ENCODE measurements at regions not wholly inside any gene's neighbourhood (a gene's known extent, or its start where the extent isn't known, plus 50 kb on each side); places are given as distances from the start of the nearest gene placed in this dataset.
"Not testable (repeated sequence)": the region's sequence is repeated elsewhere in the genome, so short reads cannot be mapped to it uniquely, and the experiment has no call there.

DNA sequence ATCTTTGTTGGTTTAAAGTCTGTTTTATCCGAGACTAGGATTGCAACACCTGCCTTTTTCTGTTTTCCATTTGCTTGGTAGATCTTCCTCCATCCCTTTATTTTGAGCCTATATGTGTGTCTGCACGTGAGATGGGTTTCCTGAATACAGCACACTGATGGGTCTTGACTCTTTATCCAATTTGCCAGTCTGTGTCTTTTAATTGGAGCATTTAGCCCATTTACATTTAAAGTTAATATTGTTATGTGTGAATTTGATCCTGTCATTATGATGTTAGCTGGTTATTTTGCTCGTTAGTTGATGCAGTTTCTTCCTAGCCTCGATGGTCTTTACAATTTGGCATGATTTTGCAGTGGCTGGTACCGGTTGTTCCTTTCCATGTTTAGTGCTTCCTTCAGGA is 149.4 kb upstream of the MRPS22 start:
- H3K36me3 ChIP-seq (replicated peaks; ENCODE audit: control insufficient read depth, insufficient read depth, low read length); H3K4me3 ChIP-seq (ENCODE audit: insufficient read depth, low read depth, low read length); H3K27me3 ChIP-seq (ENCODE audit: control insufficient read depth, insufficient read depth, low read length); DNase-seq: not testable (repeated sequence)

DNA sequence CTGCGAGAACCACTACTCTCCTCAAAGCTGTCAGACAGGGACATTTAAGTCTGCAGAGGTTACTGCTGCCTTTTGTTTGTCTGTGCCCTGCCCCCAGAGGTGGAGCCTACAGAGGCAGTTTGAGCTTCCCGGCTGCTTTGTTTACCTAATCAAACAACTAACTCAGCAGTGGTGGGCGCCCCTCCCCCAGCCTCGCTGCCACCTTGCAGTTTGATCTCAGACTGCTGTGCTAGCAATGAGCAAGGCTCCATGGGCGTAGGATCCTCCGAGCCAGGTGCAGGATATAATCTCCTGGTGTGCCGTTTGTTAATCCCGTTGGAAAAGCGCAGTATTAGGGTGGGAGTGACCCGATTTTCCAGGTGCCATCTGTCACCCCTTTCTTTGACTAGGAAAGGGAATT is 147.7 kb upstream of the MRPS22 start:
- H3K4me3 ChIP-seq (ENCODE audit: insufficient read depth, low read depth, low read length); DNase-seq; H3K27me3 ChIP-seq (ENCODE audit: control insufficient read depth, insufficient read depth, low read length); H3K36me3 ChIP-seq (replicated peaks; ENCODE audit: control insufficient read depth, insufficient read depth, low read length): not testable (repeated sequence)

DNA sequence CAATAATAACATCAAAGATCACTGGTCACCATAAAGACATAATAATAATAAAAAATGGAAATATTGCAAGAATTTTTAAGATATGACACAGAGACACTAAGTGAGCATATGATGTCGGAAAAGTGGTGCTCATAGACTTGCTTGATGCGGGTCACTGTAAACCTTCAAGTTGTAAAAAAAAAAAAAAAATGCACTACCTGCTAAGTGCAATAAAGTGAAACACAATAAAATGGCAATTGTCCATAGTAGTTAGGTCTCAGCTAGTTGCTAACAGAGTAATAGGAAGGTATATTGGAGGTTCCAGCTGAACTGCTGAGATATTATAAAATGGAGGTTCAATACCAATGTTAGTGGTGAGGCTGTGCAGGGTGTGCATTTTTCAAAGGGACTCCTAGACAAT is 146.6 kb upstream of the MRPS22 start:
- Histone ChIP-seq H3K36me3 (replicated peaks; ENCODE audit: control insufficient read depth, insufficient read depth, low read length) (no peaks in the 10 kb centered on the region), H3K27me3 (ENCODE audit: control insufficient read depth, insufficient read depth, low read length) (no peaks in the 10 kb centered on the region), H3K4me3 (ENCODE audit: insufficient read depth, low read depth, low read length) (no peak overlapping the region)
- DNase-seq: no peak

DNA sequence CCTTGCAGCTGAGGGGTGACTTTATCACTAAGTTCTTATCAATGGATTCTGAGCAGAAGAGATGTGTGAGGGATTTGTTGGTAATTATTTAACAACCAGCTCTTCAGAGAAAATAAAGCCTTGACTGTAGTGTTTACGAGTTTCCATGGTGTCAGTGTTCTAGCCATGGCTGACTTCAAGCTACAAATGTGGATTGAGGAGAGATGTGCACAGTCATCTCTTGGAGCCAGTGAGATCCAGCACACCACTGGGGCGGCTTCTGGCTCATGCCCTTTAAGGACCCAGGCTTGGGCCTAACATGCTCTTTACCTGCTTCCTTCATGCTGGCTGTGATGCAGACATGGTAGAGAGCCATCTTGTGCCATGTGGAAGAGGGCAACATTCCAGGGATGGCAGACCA is 145.6 kb upstream of the MRPS22 start:
- Histone ChIP-seq H3K27me3 (ENCODE audit: control insufficient read depth, insufficient read depth, low read length) (no peaks in the 10 kb centered on the region), H3K36me3 (replicated peaks; ENCODE audit: control insufficient read depth, insufficient read depth, low read length) (no peaks in the 10 kb centered on the region), H3K4me3 (ENCODE audit: insufficient read depth, low read depth, low read length) (no peak overlapping the region)
- DNase-seq: no peak

DNA sequence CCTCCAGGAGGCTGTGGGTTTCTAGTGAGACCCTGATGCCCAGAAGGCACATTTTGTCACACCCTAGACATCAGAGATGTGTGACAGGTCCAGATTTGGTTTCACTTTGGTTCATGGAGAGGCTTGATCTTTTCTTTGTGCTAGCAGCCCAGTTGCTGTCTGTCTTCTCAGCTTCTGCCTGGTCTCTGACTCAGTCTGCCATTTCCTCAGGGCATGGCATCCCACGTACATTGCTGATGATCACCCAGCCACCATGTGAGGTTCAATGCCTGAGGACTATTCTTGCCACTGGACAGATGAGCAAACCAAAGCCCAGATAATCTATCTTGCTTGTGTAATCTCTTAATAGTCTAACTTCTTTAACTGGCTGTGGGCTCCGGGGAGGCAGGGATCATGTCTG is 144.9 kb upstream of the MRPS22 start:
- Histone ChIP-seq H3K4me3 (ENCODE audit: insufficient read depth, low read depth, low read length) (no peak overlapping the region), H3K27me3 (ENCODE audit: control insufficient read depth, insufficient read depth, low read length) (no peaks in the 10 kb centered on the region), H3K36me3 (replicated peaks; ENCODE audit: control insufficient read depth, insufficient read depth, low read length) (no peaks in the 10 kb centered on the region)
- no peak for DNase-seq

DNA sequence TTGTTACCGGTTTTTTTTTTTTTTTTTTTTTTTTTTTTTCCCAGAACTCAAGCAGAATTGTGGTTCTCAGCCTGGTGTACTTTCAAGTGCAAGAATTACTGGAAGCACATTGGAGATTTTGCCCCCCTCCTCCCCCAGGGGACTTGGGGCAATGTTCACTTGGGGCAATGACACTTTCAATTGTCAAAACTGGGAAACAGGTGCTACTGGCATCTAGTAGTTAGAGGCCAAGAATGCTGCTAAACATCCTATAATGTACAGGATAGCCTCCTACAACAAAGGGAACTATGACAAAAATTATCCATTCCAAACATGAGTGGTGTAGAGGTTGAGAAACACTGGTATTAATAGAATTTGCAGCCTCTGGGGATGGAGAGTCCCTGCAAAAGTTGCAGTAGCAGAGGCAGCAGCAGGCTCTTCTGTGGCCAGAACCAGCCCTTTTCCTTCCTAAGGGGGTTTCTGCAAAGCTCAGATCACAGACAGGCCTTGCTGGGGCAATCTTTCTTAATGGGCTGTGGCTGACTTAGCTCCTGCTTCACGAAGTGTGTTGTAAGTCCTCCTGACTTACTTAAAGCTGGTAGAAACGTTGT is 144.3 kb upstream of the MRPS22 start:
- DNase-seq: no peak
- no peak overlapping the region for H3K4me3 ChIP-seq (ENCODE audit: insufficient read depth, low read depth, low read length)

DNA sequence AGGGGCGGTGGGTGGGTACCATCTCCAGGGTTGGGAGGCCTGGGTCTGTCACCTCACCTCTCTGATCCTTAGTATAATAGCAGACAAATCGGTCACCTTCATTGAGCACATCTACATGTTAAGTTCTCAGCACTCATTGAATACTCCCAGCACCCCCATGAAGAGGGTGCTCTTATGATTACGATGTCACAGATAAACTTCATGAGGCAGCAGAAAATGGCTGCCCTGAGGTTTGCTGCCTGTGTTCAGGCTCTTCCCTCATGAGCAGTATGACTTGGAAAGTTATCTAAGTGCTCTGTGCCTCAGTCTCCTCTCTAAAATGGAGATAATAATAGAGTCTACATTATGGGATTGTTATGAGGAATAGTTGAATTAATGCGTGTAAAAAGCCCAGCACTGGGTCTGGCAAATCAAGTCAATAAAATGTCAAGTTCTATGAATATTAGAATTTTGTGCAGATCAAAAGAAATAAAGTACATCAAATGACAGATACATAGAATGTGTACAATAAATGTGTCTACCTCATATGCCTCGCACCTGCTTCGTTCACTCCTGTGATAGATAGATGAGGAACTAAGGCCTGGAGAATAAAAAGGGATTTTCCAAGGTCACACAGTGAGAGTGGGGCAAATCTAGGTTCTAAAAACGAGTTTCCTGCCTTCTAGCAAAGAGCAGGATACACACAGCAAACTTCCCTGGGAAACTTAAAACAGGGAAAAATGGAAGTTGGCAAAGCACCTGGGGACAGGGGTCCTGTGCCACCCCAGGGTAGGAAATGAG is 142.2 kb upstream of the MRPS22 start:
- no peaks in the 10 kb centered on the region for H3K27me3 ChIP-seq (ENCODE audit: control insufficient read depth, insufficient read depth, low read length)
- no peak overlapping the region for H3K4me3 ChIP-seq (ENCODE audit: insufficient read depth, low read depth, low read length)
- DNase-seq: no peak
- H3K36me3 ChIP-seq (replicated peaks; ENCODE audit: control insufficient read depth, insufficient read depth, low read length): no peaks in the 10 kb centered on the region

More for the DNA sequence above, 144.3 kb upstream of the MRPS22 start:
- H3K27me3 ChIP-seq (ENCODE audit: control insufficient read depth, insufficient read depth, low read length): no peaks in the 10 kb centered on the region
- H3K36me3 ChIP-seq (replicated peaks; ENCODE audit: control insufficient read depth, insufficient read depth, low read length): no peaks in the 10 kb centered on the region

DNA sequence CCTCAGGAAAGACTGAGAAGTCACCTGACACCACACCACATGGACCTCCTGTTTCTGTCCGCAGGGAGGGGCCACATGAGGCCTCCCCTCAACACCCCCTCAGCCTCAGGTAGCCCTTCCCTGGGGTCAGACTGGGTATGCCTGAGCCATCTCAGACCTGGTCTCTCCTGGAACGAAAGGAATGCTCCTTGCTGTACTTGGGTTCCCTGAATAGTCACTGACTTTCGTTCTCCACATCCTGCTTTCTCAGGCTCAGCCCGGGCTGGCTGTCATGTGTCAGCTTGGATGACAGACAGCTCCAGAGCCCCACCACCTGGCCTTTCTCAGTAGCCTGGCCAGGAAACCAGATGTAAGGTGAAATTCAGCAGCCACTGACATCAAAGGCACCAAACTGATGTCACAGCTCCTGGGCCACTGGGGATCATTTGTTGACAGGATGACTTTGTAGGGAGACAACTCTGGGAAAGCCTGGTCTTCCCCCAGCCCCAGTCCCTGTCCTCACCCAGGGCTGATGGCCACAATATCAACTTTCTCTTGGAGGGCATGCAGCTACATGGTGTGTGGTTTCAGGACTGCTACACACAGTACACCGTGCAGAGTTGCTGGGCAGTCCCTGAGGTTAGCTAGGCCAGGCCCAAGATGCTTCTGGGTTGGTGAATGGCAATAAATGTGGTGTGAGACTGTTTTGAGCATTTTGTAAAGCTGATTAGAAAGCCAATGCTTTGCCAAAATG is 141.4 kb upstream of the MRPS22 start:
- no peaks in the 10 kb centered on the region for H3K27me3 ChIP-seq (ENCODE audit: control insufficient read depth, insufficient read depth, low read length)
- peak; percentile 62 for DNase-seq
- no peaks in the 10 kb centered on the region for H3K36me3 ChIP-seq (replicated peaks; ENCODE audit: control insufficient read depth, insufficient read depth, low read length)
- H3K4me3 ChIP-seq (ENCODE audit: insufficient read depth, low read depth, low read length): no peak overlapping the region

DNA sequence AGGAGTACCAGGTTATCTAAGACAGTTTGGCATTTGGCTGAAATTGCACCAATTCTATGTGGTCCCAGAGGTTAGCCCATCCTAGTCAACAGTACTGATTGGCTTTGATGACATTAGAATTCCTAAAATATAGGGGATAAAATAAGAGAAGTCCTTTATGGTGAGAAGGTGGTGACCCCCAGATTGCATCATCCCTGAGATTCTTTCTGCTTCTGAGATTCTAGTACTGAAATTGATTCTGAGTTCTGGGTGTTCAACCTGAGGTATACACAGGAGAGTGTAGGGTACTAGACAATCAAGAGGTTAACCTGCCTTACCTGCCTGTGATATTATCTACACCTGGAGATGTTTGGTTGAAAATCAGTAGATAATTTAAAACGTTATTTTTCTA is 140.9 kb upstream of the MRPS22 start:
- Histone ChIP-seq H3K27me3 (ENCODE audit: control insufficient read depth, insufficient read depth, low read length) (no peaks in the 10 kb centered on the region), H3K36me3 (replicated peaks; ENCODE audit: control insufficient read depth, insufficient read depth, low read length) (no peaks in the 10 kb centered on the region)

DNA sequence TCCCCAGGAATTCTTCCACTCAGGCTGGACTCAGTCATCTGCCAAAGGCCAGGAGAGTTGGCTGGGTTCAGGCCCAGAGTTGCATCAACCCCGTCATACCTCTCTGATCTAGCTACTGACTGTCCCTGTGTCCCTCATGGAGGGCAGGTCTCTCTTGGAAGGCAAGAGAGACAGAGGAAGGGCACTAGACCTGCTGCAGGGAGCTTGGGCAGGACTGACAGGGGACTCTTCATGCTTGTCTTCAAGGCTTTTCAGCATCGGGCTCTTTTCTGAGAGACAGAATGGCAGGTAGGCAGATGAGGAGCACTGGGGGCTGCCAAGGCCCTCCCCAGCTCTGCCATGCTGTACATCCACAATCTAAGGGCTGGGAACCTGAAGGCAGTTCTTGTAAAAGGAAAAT is 140.1 kb upstream of the MRPS22 start:
- DNase-seq: no peak
- Histone ChIP-seq H3K36me3 (replicated peaks; ENCODE audit: control insufficient read depth, insufficient read depth, low read length) (no peaks in the 10 kb centered on the region), H3K4me3 (ENCODE audit: insufficient read depth, low read depth, low read length) (no peak overlapping the region), H3K27me3 (ENCODE audit: control insufficient read depth, insufficient read depth, low read length) (no peaks in the 10 kb centered on the region)

More for the DNA sequence above, 140.9 kb upstream of the MRPS22 start:
- DNase-seq: no peak
- no peak overlapping the region for H3K4me3 ChIP-seq (ENCODE audit: insufficient read depth, low read depth, low read length)

DNA sequence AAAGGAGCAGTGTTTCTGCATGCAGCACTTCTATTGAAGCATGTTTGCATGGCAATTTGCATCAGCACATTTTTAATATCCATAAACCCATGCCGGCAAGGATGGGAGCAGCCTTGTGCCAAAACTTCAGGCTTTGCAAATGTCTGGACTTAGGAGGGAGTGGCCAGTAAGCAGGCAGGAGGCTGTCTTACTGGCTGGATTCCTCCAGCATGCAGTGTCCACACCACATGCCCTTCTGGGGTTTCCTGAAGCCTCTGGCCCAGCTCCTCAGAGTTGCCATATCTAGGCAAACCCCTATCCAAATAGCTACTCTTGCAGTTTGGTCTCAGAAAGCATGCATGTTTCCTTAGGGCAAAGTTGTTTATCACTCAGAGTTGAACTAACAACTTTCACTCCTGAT is 139.1 kb upstream of the MRPS22 start:
- DNase-seq: no peak
- H3K27me3 ChIP-seq (ENCODE audit: control insufficient read depth, insufficient read depth, low read length): no peaks in the 10 kb centered on the region
- H3K4me3 ChIP-seq (ENCODE audit: insufficient read depth, low read depth, low read length): no peak overlapping the region
- H3K36me3 ChIP-seq (replicated peaks; ENCODE audit: control insufficient read depth, insufficient read depth, low read length): no peaks in the 10 kb centered on the region

DNA sequence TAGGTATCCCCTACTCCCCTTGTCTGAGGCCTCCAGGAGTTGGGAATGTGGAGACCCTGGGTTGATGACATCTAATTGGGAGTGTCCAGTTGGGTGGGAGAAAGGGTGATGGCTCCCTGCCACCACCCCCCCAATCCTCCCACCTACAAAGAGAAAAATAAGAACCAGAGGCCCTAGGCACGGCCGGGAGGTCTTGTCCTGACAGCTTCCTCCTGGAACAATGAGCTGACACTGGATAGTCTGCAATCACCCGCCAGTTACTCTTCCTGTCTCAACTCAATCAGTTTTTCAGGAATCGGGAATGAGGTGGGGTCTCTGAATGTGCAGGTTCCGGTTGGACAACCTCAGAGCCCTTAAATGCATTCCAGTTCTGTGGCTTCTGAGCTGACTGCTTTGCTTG is 129.9 kb upstream of the MRPS22 start:
- H3K4me3 ChIP-seq (ENCODE audit: insufficient read depth, low read depth, low read length): no peak overlapping the region
- no peak for DNase-seq
- H3K36me3 ChIP-seq (replicated peaks; ENCODE audit: control insufficient read depth, insufficient read depth, low read length): no peaks in the 10 kb centered on the region

DNA sequence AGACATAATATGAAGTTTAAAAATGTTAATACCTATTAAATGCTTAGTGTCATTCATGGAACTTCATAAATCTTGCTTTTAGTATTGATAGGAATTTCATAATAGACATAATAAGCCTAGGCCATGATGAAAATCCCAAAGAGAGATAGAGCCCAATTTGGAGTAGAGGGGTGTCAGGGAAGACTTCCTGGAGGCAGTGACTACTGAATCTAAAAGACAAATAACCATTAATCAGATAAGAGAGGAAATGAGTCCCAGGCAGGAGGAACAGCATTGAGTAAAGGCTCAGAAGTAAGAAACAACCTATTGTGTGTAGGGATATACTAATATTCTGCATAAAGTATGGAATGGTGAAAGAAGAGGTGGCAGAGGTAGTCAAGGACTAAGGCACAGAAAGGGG is 126.9 kb upstream of the MRPS22 start:
- DNase-seq: no peak
- H3K27me3 ChIP-seq (ENCODE audit: control insufficient read depth, insufficient read depth, low read length): peaks cover 1% of the 10 kb centered on the region; the same call in 1 of the 2 replicates
- no peak overlapping the region for H3K4me3 ChIP-seq (ENCODE audit: insufficient read depth, low read depth, low read length)
- H3K36me3 ChIP-seq (replicated peaks; ENCODE audit: control insufficient read depth, insufficient read depth, low read length): no peaks in the 10 kb centered on the region

More for the DNA sequence above, 129.9 kb upstream of the MRPS22 start:
- peaks cover 1% of the 10 kb centered on the region; the same call in 1 of the 2 replicates for H3K27me3 ChIP-seq (ENCODE audit: control insufficient read depth, insufficient read depth, low read length)

DNA sequence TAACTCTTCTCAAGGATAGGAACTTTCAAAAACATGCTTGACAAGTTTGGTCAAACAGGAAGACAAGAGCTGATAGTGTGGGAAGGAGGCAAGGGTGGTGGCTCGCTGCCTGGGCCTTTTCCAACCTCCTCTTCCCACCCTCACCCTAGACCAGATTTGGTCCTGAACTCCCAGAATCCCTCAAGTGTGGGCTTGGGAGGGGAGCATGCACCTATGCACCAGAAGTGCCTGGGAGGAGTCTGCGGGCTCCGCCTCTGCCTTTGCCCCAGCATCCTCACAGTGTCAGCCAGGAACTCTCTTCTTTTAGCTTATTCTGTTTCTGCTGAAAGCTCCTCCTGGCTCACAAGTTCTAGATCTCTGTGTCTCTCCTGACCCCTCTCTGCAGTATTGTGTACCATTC is 126.2 kb upstream of the MRPS22 start:
- Histone ChIP-seq H3K36me3 (replicated peaks; ENCODE audit: control insufficient read depth, insufficient read depth, low read length) (no peaks in the 10 kb centered on the region), H3K27me3 (ENCODE audit: control insufficient read depth, insufficient read depth, low read length) (peaks cover 1% of the 10 kb centered on the region; the same call in 1 of the 2 replicates), H3K4me3 (ENCODE audit: insufficient read depth, low read depth, low read length) (no peak overlapping the region)
- no peak for DNase-seq

DNA sequence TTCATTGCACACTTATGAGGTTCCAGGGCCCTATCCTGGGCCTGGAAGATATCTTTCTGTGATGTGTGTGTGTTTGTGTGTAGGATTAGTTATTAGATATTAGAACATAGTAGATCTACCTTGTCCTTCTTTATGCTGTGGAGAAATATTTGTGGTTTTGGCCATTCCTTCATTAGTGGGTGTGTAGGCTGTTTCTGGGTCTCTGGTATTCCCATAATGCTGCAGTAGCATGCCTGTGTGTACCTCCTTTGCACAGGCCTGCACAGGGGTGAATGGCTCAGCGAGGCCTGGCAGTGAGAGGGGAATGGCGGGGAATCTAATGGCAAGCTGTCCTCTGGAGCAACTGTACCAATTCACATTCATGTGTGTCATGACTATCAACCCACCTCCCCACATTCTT is 125.8 kb upstream of the MRPS22 start:
- Histone ChIP-seq H3K27me3 (ENCODE audit: control insufficient read depth, insufficient read depth, low read length) (peaks cover 1% of the 10 kb centered on the region; the same call in 1 of the 2 replicates), H3K36me3 (replicated peaks; ENCODE audit: control insufficient read depth, insufficient read depth, low read length) (no peaks in the 10 kb centered on the region), H3K4me3 (ENCODE audit: insufficient read depth, low read depth, low read length) (no peak overlapping the region)
- no peak for DNase-seq

Data from H7 (cell line).